Caco-2 (cell line): ENCODE measurements at regions not wholly inside any gene's neighbourhood (a gene's known extent, or its start where the extent isn't known, plus 50 kb on each side); places are given as distances from the start of the nearest gene placed in this dataset.
"Not testable (repeated sequence)": the region's sequence is repeated elsewhere in the genome, so short reads cannot be mapped to it uniquely, and the experiment has no call there.

Experiments used
- BruUV-seq: library from RNA; stranded (reverse); fragments of 400-500 nt; replicated peaks from 2 replicates; lab custom pipeline; 2021; lab: Mats Ljungman, UMichigan
- CTCF ChIA-PET: fragments of 300-600 bp; sonication (Branson Sonifier 250); formaldehyde crosslinking; loops from one replicate; lab custom pipeline; 2022; ENCODE audit warnings: antibody characterized with exemption; lab: Charles Lee
- POLR2A ChIA-PET: fragments of 300-600 bp; sonication (Branson Sonifier 250); formaldehyde crosslinking; loops from one replicate; lab custom pipeline; 2022; ENCODE audit warnings: antibody characterized with exemption; lab: Charles Lee
- DNase-seq, 2 experiments: peaks; one replicate each; pipeline versions ENCODE4 v3.0.0 to v3.0.0-alpha.2; 2020 to 2022
- H3K27me3 ChIP-seq: replicated peaks from 2 replicates; pipeline ENCODE4 v1.6.0; 2011; ENCODE audit warnings: low read length; ENCODE audit not compliant: control insufficient read depth, insufficient read depth
- H3K36me3 ChIP-seq: 2 replicates; pipeline ENCODE4 v1.5.1; 2011; ENCODE audit warnings: low read length; ENCODE audit not compliant: control insufficient read depth, insufficient read depth
- H3K4me1 ChIP-seq: fragments of 250-450 bp; sonication (Bioruptor Pico); 2 replicates; pipeline ENCODE4 v1.5.1; 2020; ENCODE audit warnings: mild to moderate bottlenecking
- H3K4me3 ChIP-seq: 2 replicates; pipeline ENCODE4 v1.5.1; 2011; ENCODE audit warnings: low read depth, mild to moderate bottlenecking, control low read depth, low read length
- H3K9me3 ChIP-seq: fragments of 250-450 bp; sonication (Bioruptor Pico); 2 replicates; pipeline ENCODE4 v1.5.1; 2020; ENCODE audit warnings: mild to moderate bottlenecking, moderate library complexity
- H3K27ac Mint-ChIP-seq: one replicate; pipeline ENCODE4 v1.8.0; 2022; ENCODE audit warnings: mixed read lengths; ENCODE audit not compliant: unreplicated experiment
- H3K27me3 Mint-ChIP-seq: one replicate; pipeline ENCODE4 v1.8.0; 2022; ENCODE audit warnings: mixed read lengths; ENCODE audit not compliant: insufficient read depth, unreplicated experiment
- H3K36me3 Mint-ChIP-seq: one replicate; pipeline ENCODE4 v1.8.0; 2022; ENCODE audit warnings: mild to moderate bottlenecking, mixed read lengths; ENCODE audit not compliant: insufficient read depth, unreplicated experiment
- H3K4me1 Mint-ChIP-seq: one replicate; pipeline ENCODE4 v1.8.0; 2022; ENCODE audit warnings: low read depth, mixed read lengths; ENCODE audit not compliant: unreplicated experiment
- H3K4me3 Mint-ChIP-seq: one replicate; pipeline ENCODE4 v1.8.0; 2022; ENCODE audit warnings: mild to moderate bottlenecking, moderate library complexity, mixed read lengths; ENCODE audit not compliant: unreplicated experiment
- H3K9me3 Mint-ChIP-seq: one replicate; pipeline ENCODE4 v1.8.0; 2022; ENCODE audit warnings: mixed read lengths; ENCODE audit not compliant: unreplicated experiment
- intact Hi-C: fragments of 100-400 bp; cut with micrococcal nuclease; formaldehyde crosslinking; loops from one replicate; pipeline ENCODE4 v1.10.0; 2022; ENCODE audit not compliant: unreplicated experiment
- TF ChIP-seq, protein P1 (sequence below), 2 experiments: fragments of 200-600 bp in 1 of 2; IDR thresholded peaks; 1 replicate in 1 of 2; 2 replicates in 1 of 2; pipeline versions ENCODE4 v1.5.1 to v1.8.0; 2011 to 2022; ENCODE audit warnings: antibody characterized with exemption in 1 of 2, control low read depth in 1 of 2, inconsistent platforms in 1 of 2, low read depth in 1 of 2, low read length in 1 of 2, mild to moderate bottlenecking in 1 of 2, moderate library complexity in 1 of 2; ENCODE audit not compliant: insufficient read depth in 1 of 2, severe bottlenecking in 1 of 2, unreplicated experiment in 1 of 2

DNA sequence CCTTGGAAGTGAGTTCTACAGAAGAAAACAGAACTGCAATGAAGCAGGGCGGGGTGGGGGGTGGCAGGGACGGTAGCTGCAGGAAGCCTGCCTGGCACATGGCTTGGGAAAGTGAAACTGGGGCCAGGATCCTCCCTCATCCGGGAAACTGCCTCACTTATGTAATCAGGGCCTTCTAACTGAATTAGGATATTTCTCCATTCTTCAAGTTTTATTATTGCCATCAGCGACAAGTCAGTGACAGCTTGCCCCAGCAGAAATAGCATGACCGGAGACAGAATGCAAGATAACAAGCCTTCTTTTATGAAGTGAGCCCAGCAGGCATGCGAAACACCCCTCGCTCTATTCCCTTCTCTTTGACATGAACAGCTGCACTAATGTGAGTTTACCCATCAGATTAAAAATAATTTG, 77.5 kb upstream of the CACUL1 start:
- Mint-ChIP-seq H3K36me3 (no peaks in the 10 kb centered on the region), H3K4me1 (no peaks in the 10 kb centered on the region), H3K4me3 (no peak overlapping the region), H3K9me3 (no peaks in the 10 kb centered on the region), H3K27ac (no peak overlapping the region), H3K27me3 (peaks cover 3% of the 10 kb centered on the region)
- no peaks in the 10 kb centered on the region; the same call in none of the 2 replicates for H3K27me3 ChIP-seq
- H3K36me3 ChIP-seq: no peaks in the 10 kb centered on the region
- no peak for DNase-seq
- POLR2A ChIA-PET: no interaction called here
- CTCF ChIA-PET: interaction anchor here (0.6 kb wide), 2 partner anchors 38 to 421 kb away, joined by 3 to 6 read pairs; no protein-coding TSS in a partner anchor
- intact Hi-C loops: no loop called here
- TF ChIP-seq, protein P1, sequence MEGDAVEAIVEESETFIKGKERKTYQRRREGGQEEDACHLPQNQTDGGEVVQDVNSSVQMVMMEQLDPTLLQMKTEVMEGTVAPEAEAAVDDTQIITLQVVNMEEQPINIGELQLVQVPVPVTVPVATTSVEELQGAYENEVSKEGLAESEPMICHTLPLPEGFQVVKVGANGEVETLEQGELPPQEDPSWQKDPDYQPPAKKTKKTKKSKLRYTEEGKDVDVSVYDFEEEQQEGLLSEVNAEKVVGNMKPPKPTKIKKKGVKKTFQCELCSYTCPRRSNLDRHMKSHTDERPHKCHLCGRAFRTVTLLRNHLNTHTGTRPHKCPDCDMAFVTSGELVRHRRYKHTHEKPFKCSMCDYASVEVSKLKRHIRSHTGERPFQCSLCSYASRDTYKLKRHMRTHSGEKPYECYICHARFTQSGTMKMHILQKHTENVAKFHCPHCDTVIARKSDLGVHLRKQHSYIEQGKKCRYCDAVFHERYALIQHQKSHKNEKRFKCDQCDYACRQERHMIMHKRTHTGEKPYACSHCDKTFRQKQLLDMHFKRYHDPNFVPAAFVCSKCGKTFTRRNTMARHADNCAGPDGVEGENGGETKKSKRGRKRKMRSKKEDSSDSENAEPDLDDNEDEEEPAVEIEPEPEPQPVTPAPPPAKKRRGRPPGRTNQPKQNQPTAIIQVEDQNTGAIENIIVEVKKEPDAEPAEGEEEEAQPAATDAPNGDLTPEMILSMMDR (IDR thresholded peaks at IDR 0.05; ENCODE audit: insufficient read depth in 1 of 2, low read depth in 1 of 2, low read length in 1 of 2, severe bottlenecking in 1 of 2, unreplicated experiment in 1 of 2): no peak
- BruUV-seq: no TSS peak
- no peak overlapping the region for H3K4me3 ChIP-seq
- H3K4me1 ChIP-seq: no peaks in the 10 kb centered on the region
- no peaks in the 10 kb centered on the region for H3K9me3 ChIP-seq

DNA sequence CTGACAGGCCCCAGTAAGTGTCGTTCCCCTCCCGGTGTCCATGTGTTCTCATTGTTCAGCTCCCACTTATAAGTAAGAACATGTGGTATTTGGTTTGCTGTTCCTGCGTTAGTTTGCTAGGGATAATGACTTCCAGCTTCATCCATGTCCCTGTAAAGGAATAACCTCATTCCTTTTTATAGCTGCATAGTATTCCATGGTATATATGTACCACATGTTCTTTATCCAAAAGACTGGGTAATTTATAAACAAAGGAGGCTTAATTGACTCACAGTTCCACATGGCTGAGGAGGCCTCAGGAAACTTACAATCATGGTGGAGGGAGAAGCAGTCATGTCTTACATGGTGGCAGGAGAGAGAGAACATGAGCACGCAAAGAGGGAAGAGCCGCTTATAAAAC, 79.6 kb upstream of the CACUL1 start:
- H3K27me3 ChIP-seq, POLR2A ChIA-PET, H3K36me3 ChIP-seq, DNase-seq, H3K4me3 Mint-ChIP-seq, H3K4me1 Mint-ChIP-seq, H3K4me3 ChIP-seq, H3K9me3 ChIP-seq, intact Hi-C loops, H3K9me3 Mint-ChIP-seq, BruUV-seq, H3K36me3 Mint-ChIP-seq, H3K27me3 Mint-ChIP-seq, H3K4me1 ChIP-seq, CTCF ChIA-PET, H3K27ac Mint-ChIP-seq: not testable (repeated sequence)

DNA sequence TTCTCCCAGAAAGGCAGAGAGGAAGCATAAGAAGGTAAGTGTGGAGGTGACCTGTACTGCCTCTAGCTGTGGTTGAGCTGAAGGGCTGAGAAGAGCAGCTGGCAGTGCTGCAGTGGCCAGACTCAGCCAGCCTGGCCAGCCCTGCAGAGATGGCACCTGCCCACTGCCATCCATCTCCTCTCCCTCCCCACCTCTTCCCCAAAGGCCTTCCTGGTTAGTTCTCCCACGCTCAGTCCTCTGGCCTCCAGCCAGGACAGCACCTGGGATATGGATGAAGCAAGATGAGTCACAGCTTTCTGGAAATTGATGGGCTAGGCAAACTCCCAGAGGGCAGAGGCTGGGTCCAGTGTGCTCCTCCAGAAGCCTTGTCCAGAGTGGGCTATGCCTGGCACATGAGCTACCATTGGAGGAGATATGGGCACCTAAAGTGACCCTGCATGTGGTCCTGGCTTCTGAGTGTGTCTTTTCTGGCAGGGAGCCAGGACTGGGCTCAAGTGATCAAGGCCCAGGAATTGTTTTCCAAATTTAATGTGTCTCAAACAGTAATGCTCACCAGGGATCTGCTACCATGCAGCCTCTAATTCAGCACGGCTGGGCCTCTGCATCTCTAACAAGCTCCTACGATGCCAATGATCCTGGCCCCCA, 81.0 kb upstream of the CACUL1 start:
- Histone ChIP-seq H3K9me3 (no peaks in the 10 kb centered on the region), H3K27me3 (no peaks in the 10 kb centered on the region; the same call in none of the 2 replicates), H3K4me3 (no peak overlapping the region), H3K4me1 (no peaks in the 10 kb centered on the region), H3K36me3 (no peaks in the 10 kb centered on the region)
- CTCF ChIA-PET: interaction anchor here (0.5 kb wide), 1 partner anchor 24 kb away, joined by 3 read pairs; no protein-coding TSS in a partner anchor
- intact Hi-C loops: no loop called here
- no peaks in the 10 kb centered on the region for H3K27me3 Mint-ChIP-seq
- no peak overlapping the region for H3K27ac Mint-ChIP-seq
- no peak overlapping the region for H3K4me3 Mint-ChIP-seq
- no peaks in the 10 kb centered on the region for H3K36me3 Mint-ChIP-seq
- DNase-seq: no peak
- BruUV-seq: no TSS peak
- TF ChIP-seq, protein P1 (IDR thresholded peaks at IDR 0.05; ENCODE audit: insufficient read depth in 1 of 2, low read depth in 1 of 2, low read length in 1 of 2, severe bottlenecking in 1 of 2, unreplicated experiment in 1 of 2): no peak
- POLR2A ChIA-PET: no interaction called here
- no peaks in the 10 kb centered on the region for H3K9me3 Mint-ChIP-seq
- no peaks in the 10 kb centered on the region for H3K4me1 Mint-ChIP-seq
